HFFc6 (cell line): ENCODE measurements at regions not wholly inside any gene's neighbourhood (a gene's known extent, or its start where the extent isn't known, plus 50 kb on each side); places are given as distances from the start of the nearest gene placed in this dataset.

ENCODE experiments used
- DNase-seq: peaks from one replicate; pipeline ENCODE4 v3.0.0-alpha.2; 2018
- H3K27ac Mint-ChIP-seq: 2 replicates; pipeline ENCODE4 v1.8.0; 2020; ENCODE audit warnings: mild to moderate bottlenecking, mixed read lengths
- H3K27me3 Mint-ChIP-seq: 2 replicates; pipeline ENCODE4 v1.8.0; 2021; ENCODE audit warnings: mild to moderate bottlenecking, moderate library complexity, mixed read lengths; ENCODE audit not compliant: insufficient read depth
- H3K36me3 Mint-ChIP-seq: 2 replicates; pipeline ENCODE4 v1.8.0; 2021; ENCODE audit warnings: low read depth, mixed read lengths
- H3K4me1 Mint-ChIP-seq: 2 replicates; pipeline ENCODE4 v1.8.0; 2020; ENCODE audit warnings: low read depth, mixed read lengths
- H3K4me3 Mint-ChIP-seq: 2 replicates; pipeline ENCODE4 v1.8.0; 2020; ENCODE audit warnings: mild to moderate bottlenecking, moderate library complexity, mixed read lengths
- H3K9me3 Mint-ChIP-seq: 2 replicates; pipeline ENCODE4 v1.8.0; 2020; ENCODE audit warnings: mild to moderate bottlenecking, mixed read lengths
- CTCF ChIP-seq: fragments of 200-600 bp; sonication (generic); IDR thresholded peaks from 2 replicates; pipeline ENCODE4 v1.5.0; 2021; ENCODE audit warnings: antibody characterized with exemption, mild to moderate bottlenecking

DNA sequence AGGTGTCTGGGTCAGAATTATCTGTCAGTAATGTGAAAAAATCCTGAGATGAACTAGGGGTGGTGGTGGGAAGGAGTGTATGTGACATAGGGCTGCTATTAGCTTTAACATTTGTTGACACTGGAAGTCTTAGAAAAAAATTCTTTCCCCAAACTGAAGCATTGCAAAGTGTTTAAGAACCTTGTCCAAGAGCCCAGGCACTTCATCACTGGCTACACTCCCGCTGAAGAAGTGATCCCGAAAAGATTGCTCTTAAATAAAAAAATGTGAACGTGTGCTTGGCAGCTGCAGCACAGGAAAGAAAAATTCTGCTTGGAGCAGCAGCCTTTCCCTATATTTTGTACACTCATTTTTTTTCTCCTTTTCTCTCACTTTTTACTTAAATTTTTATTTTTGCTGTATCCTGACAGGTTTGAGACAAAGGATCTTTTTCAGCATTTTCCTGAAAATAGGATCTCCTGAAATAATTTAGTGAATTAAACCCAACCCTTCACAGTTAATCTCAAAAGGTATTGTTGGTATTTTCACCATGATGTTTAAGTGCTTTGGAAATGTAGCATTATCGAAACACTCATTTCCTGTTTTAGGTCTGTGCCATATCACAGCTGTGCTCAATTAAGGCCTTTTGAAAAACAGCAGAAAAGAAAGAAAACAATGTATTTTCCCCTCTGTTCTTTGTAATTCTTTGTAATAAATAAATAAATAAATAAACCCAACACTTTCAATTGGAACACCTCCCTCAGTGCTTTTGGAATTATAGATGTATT lies 477.6 kb downstream of the ZNF385D start:
- Mint-ChIP-seq H3K4me3 (peak overlapping the region; percentile 49), H3K36me3 (peaks cover 17% of the 10 kb centered on the region; the same call in 1 of the 2 replicates), H3K9me3 (no peaks in the 10 kb centered on the region), H3K27ac (peak overlapping the region; percentile 84), H3K4me1 (peaks cover 56% of the 10 kb centered on the region), H3K27me3 (peaks cover 1% of the 10 kb centered on the region; the same call in 1 of the 2 replicates)
- no peak for TF ChIP-seq CTCF
- DNase-seq, result peak; percentile 30

GRCh38 chr3:21271606-21272016 lies 479.4 kb downstream of the ZNF385D start:
- no peak for TF ChIP-seq CTCF

DNA sequence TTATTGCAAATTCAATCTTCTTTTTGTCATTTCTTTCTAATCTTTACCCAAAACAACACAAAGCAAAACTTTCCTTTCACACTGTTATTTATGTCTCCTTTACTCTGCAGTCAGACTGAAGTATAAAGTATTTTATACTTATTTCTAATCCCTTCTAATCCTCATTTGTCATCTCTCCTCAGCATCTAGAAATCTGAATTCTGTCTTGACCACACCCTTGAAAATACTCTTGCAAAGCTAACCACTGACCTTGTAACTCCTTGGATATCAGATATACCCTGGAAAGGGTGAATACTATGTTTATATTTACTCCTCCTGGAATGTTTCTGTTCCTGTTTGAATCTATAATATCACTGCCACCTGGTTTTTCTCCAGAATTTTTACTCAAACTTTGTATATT lies 481.1 kb downstream of the ZNF385D start:
- Mint-ChIP-seq H3K27ac (peak overlapping the region; percentile 31; the same call in 1 of the 2 replicates), H3K4me1 (peaks cover 61% of the 10 kb centered on the region), H3K36me3 (peaks cover 21% of the 10 kb centered on the region; the same call in 1 of the 2 replicates), H3K9me3 (no peaks in the 10 kb centered on the region), H3K27me3 (no peaks in the 10 kb centered on the region; the same call in 1 of the 2 replicates), H3K4me3 (no peak overlapping the region)
- no peak for DNase-seq
- no peak for TF ChIP-seq CTCF

More at GRCh38 chr3:21271606-21272016, 479.4 kb downstream of the ZNF385D start:
- H3K4me3 Mint-ChIP-seq, result no peak overlapping the region
- no peak for DNase-seq
- H3K9me3 Mint-ChIP-seq, result no peaks in the 10 kb centered on the region
- peaks cover 62% of the 10 kb centered on the region for H3K4me1 Mint-ChIP-seq
- H3K27ac Mint-ChIP-seq, result no peak overlapping the region
- peaks cover 1% of the 10 kb centered on the region; the same call in 1 of the 2 replicates for H3K27me3 Mint-ChIP-seq
- peaks cover 25% of the 10 kb centered on the region; the same call in 1 of the 2 replicates for H3K36me3 Mint-ChIP-seq

DNA sequence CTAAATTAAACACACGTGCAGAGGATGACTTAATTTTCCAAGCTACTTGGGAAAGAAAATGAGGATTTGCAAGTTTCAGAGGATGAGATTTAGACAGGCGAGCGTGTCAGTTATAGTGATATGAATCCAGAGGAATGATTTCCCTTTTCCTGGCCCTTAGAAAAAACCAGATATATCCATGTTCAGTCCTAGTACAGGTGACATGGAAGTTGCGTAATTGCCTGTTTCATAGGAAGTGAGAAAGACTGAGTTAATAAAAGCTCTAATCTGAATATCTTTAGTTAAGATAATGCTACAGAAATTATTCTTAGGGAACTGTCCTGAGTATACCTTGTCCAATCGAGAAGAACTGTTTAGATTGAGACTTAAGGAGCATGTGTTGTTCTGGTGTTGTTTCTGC lies 490.5 kb downstream of the ZNF385D start:
- Mint-ChIP-seq H3K9me3 (no peaks in the 10 kb centered on the region), H3K4me1 (no peaks in the 10 kb centered on the region), H3K4me3 (no peak overlapping the region), H3K27ac (no peak overlapping the region), H3K36me3 (no peaks in the 10 kb centered on the region), H3K27me3 (peaks cover 1% of the 10 kb centered on the region; the same call in 1 of the 2 replicates)
- TF ChIP-seq CTCF, result no peak
- DNase-seq, result no peak

DNA sequence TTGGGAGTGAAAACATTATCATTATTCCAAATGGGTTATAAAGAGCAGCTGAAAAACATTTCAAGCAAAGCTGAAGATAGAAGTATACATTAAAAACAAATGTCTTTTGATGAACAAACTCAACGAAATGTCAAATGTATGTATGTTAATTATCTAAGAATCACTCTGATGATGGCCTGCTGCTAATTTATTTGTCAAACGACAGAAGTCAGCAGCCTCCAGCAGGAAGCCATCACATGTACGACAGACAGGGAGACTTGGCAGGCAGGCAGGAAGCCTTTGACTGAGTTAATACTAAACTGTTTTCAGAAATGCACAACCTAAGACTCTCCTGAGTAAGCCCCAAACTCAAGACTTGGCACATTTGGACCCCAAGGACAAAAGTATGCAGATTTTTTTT lies 491.1 kb downstream of the ZNF385D start:
- Mint-ChIP-seq H3K27ac (no peak overlapping the region), H3K36me3 (no peaks in the 10 kb centered on the region), H3K4me1 (no peaks in the 10 kb centered on the region), H3K4me3 (no peak overlapping the region), H3K9me3 (no peaks in the 10 kb centered on the region), H3K27me3 (peaks cover 1% of the 10 kb centered on the region; the same call in 1 of the 2 replicates)
- TF ChIP-seq CTCF, result no peak
- DNase-seq, result no peak
